NCI-H524 (cell line): ENCODE measurements at regions not wholly inside any gene's neighbourhood (a gene's known extent, or its start where the extent isn't known, plus 50 kb on each side); places are given as distances from the start of the nearest gene placed in this dataset.

ENCODE experiments used
- DNase-seq, 2 experiments: peaks; one replicate each; lab custom pipeline; 2025; lab: John Stamatoyannopoulos, UW

DNA sequence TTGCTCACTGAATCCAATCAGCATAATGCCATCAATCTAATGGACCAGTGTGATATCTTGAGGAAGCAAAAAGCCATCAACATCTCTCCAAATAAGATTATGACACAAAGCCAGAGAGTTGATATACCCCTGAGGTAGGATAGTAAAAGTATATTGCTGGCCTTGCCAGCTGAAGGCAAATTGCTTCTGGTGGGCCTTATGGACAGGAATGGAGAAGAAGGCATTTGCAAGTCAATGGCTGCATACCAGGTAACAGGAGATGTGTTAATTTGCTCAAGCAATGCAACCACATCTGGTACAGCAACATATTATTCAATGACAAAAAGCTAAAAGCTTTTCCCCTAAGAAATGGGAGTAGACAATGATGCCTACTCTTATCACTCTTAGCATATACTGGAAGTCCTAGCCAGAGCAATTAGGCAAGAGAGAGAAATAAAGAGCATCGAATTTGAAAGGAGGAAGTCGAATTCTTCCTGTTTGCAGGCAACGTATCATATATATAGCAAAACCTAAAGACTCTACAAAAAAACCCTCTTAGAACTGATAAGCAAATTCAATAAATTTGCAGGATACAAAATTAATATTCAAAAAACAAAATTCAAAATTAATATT is 216.1 kb upstream of the RASA1 start:
- DNase-seq, result no peak

DNA sequence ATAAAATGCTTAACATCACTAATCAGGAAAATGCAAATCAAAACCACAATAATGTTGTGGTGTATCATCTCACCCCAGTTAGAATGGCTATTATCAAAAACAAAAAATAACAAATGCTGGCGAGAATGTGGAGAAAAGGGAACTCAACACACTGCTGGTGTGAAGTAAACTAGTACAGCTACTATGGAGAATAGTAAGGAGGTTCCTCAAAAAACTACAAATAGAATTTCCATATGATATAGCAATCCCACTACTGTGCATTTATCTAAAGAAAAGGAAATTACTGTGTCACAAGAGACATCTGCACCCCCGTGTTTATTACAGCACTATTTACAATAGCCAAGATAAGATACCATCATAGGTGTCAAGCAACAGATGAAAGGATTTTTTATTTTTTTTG is 214.5 kb upstream of the RASA1 start:
- no peak for DNase-seq

DNA sequence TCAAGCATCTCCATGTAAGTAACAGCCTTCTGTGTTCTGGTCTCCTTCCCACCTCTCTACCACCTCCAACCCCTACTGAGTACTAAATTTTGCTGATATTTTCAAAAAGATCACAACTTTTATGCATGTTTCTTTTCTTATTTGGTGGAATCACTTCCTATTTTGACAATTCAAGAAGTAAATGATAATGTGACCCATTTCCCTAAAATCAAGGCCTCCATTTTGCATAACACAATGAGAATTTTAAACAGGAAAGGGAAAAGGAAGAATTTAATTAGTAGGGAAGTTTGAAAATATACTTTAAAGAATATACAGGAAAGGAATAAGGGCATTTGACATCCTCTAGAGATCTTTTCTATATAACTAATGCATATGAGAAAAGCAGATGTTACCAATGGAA is 212.9 kb upstream of the RASA1 start:
- DNase-seq, result no peak

DNA sequence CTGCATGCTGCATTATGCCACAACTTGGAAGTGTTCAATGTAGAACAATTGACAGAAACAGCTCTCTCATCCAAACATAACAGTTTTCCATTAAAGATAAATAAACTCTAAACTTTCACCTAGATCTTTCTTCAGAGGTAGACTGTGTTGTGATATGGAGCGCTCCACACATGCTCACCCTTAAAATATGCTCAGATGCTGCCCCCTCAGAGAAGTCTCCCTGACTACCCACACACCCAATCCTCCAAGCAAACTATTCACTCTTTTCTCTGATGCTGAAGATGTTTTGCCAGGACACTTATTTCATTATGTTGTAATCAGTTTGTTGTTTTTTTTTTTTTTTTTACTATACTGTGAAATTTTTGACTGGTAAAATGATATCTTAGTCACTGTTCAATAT is 206.6 kb upstream of the RASA1 start:
- DNase-seq, result no peak

DNA sequence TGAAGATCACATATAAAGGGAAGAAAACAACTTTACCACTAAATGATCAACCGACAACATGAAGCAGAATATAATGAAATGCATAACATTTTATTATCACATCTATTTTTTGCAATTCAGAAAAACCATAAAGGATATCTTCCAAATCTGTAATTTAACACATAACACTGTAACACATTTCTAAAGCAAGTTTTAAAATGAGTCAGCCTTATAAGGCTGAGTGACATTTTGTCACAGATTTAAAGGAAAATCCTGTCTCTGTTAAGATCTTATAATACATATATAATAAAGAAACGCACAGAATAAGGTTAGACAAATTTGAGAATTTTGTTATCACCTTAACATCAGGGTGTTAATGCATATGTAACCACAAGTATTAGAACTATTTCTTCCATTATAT is 198.4 kb upstream of the RASA1 start:
- no peak for DNase-seq

DNA sequence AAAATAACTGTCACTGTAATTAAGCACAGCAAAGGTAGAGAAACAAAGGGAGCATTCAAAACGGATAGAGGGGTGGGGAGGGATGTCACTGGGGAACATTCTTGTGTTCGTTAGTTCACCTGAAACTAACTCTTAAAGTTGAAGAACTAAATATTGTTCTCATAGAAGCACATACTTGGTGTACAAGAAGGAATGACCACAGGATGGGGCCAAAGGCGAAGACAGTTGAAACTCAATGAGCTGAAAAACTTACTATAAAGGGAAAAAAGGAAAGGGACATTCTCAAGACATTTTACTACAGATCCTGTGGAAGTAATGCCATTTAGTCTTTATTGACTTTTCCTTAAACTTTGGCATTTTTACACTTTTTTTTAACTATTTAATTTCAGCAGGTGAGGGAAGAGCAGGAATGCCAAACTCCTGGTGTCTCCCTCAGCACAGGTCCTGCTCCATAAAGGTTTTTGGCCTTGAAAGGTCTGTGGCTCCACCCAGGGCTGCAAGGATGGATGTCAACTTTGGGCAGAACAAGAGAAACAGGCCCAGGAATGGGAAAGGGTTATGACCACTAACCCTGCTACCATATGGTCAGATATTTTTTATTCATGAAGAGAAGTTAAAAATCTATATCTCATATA is 197.6 kb upstream of the RASA1 start:
- peak in 1 of 2 experiments; percentile 1 for DNase-seq

DNA sequence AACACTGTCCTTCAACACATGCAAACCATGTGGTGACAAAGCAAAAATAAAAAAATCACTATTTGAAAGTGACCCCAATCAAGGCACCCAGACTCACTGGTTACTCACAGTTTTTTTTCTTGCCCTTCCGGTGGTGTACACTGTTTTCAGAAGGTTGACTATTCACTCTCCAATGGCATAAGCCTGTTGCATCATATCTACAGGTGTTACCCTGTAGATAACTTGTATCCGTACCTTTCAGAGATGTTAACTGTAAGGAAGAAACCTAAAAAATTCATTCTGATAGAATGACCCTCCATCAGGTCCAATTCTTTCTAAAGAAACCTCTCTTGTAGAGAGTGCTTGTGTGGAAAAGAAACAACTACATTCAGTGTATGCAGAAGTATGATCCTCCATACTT is 193.6 kb upstream of the RASA1 start:
- no peak for DNase-seq

DNA sequence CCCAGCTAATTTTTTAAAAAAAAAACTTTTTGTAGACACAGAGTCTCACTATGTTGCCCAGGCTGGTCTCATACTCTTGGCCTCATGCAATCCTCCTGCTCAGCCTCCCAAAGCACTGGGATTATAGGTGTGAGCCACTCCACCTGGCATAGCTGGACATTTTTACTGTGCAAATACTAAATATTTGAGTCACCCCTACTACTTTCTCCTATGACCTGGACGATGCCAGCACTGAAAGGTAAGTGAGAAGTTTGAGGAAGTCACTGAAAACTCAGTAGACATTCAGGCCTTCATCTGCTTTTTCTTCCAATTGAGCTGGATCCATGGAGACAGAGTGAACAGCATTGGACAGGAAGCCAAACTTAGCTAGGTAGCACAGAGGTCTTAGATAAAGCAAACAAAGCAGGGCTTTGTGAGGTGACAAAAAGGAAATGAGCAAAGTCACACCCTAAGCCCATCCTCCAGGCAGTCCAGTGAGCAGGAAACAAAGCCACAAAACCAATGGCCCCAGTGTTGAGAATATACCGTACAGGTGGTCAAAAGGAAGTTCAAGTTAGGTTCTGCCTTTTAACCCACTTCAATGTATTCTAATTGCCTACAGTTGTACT is 192.6 kb upstream of the RASA1 start:
- DNase-seq, result no peak

DNA sequence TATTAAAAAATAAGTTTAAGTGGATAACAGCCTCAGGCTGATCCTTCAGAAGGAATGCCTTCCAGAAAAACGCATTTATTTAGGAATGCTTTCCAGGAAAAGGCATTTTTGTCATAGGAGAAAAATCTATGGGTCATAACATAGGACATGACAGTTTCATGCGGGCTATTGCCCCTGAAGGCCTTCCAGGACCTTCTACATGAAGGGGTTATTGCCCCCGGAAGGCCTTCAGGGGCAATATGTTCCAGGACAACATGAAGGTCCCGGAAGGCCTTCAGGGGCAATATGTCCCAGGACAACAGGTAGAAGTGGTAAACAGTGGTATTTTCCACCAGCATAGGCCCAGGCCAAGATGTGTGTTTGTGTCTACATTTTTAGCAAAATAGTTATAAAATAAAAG is 191.3 kb upstream of the RASA1 start:
- DNase-seq, result no peak

DNA sequence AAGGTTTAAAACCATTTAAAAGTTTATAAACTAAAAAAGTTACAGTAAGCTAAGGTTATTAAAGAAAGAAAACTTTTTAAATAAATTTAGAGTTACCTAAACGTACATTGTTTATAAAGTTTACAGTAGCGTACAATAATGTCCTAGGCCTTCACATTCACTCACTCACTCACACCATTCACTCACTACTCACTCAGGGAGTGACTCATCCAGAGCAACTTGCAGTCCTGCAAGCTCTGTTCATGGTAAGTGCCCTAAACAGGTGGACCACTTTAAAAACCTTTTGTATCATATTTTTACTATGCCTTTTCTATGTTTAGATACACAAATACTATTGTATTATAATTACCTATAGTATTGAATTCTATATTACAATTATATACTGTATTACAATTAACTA is 190.8 kb upstream of the RASA1 start:
- DNase-seq, result no peak

DNA sequence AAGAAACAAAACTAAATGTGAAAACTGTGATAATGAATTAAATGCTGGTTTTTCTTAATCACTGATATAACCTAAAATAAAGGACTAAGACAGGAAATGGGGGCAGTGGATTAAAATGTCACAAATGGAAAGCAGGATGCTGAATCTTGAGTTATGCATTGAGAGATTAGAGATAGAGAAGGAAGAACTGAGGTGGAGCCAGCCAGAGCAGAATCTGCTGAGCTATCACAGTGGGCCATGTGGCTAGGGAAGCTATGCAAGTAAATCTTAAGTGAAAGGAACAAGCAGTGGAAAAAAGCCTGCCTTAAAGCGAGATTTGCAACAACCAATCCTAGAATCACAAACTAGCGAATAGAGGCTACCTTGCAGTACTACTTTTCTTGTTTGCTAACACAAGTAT is 188.5 kb upstream of the RASA1 start:
- no peak for DNase-seq

DNA sequence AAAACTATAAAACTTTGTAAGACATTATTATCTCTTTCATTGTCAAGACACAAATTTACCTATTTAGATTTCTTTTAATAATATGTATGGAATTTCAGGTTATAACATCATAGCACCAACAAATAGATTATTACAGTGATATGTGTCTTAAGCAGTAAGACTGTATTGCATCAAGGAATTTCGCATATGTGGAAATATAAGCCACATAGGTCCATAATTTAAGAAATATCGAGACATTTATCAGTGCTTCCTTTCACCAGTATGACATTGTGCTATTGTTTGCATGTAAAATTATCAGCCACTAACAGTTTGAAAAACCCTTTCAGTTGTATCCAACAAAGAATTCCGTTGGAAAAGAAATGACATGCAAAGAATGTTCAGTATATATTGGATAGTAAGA is 186.7 kb upstream of the RASA1 start:
- DNase-seq, result no peak

DNA sequence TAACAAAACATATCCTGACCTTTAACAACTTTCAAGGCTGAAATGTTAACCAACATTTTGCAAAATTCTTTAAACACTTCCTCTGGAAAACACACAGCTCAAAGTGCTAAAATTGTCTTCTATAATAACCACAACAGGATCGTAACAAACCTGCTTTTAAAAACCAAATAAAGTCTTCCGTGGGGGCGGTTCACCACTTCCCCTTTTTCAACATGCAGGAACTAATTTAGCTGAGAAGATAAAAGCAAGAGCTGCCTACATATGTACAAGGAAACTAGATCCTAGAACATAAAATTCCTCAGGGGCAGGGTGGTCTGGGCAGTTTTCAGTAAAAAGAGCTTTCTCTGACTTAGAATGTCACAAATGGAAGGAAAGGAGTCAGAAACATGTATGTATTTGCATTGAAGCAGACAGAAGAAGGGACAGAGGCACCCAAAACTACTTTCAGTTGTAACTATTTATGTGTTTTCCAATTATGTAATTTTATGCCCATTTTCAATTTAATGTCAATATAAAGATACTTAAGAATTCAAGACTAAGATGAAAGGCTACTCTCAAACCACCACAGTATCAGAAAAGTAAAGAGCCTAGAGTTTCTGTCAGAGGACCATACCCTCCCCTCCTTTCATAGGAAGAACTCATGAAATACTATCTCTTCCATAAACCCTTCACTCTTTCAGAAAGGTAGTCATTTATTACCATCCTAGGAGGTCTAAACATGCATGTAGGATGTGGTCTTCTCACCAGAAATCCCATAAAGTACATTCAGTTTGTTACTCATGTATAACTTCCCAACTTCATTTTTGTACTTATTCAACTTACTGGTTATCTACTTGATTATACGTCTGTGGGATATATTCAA is 185.9 kb upstream of the RASA1 start:
- no peak for DNase-seq

DNA sequence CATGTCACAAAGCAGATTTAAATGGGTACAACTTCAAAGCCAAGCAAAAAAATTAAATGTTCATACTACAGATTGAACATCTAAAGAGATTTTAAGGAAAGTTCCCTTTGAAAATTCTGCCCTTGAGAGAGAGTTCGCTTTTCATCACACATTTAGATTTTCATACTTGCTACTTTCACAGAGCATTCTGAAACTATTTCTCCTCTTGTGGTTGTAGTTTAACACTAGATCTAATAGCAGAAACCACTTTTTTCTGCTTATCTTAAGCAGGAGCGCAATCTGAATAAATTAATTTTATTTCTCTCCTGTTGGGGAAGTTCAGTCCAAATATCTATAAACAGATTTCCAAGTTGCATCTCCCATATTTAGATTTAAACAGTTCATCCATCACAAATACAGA is 173.3 kb upstream of the RASA1 start:
- no peak for DNase-seq

DNA sequence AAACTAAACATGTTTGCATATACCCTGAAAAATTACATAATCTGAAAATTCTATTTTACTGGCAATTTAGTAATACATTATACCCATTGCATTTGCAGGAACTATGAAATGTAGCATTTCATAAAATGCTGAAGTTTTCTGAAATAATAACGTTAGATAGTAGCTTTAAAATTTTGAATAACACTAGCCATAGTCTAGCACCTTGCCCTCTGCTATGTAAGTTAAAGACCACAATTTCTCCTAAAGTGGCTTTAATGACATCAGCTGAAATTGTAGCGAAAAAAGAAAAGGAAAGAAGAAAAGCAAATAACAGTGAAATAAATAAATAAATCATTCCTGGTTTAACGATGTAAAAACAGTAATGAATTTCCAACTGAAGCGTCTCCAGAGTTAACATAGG is 172.8 kb upstream of the RASA1 start:
- no peak for DNase-seq

DNA sequence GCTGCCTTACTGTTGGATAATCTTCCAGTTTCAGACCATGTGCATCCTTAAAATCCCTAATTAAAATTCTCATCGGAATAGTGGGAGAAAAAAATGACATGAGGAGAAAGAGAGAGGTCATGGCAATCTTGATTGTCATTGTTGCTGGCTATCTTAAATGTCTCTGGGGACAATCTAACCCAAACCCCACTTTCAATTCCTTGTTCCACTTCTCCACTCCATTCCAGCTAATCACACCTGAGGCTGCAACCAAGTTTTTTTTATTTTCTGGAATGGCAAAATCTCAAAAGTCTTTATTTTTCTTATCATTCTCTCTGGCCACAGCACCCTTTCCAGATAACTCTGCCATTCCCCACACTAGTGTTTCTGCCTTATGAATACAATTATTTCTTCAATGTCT is 171.9 kb upstream of the RASA1 start:
- peak in 1 of 2 experiments; percentile 18 for DNase-seq

DNA sequence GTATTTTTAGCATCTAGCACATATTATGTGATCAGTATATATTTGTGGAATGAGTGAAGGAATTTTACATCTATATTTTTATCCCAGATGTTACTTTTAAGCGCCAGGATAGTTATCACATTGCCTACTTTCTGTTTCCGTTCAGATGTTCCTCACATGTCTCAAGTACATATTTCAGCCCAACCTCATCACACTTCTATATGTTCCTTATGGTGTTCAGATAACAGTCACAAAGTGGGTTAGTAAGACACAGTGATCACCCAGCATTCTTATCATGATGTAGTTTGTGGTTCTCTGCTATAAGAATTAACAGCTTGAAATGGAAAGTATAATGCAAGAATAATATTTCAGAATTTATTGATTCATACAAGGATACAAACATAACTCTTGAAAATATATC is 170.0 kb upstream of the RASA1 start:
- no peak for DNase-seq

DNA sequence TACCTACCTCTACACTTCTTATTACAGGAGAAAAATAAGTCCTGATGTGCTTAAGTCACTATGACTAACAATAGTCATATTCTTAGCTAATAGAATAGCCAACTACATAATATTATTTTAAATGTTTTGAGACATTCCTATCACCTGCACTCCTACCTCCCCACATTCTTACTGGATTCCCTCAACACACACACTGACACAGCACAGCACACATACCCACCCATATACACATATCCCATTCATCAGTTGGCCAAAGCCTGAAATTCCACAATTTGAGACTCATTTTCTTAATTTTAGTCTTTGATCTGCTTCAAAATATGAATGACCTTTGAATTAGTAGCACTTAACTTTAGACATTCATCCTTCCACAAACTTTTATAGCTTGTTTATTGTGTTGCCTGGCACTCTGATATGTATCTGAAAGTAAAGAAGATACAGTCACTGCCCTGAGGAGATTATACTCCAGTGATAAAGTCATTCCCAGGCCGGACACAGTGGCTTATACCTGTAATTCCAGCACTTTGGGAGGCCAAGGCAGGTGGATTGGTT is 168.3 kb upstream of the RASA1 start:
- DNase-seq, result no peak

DNA sequence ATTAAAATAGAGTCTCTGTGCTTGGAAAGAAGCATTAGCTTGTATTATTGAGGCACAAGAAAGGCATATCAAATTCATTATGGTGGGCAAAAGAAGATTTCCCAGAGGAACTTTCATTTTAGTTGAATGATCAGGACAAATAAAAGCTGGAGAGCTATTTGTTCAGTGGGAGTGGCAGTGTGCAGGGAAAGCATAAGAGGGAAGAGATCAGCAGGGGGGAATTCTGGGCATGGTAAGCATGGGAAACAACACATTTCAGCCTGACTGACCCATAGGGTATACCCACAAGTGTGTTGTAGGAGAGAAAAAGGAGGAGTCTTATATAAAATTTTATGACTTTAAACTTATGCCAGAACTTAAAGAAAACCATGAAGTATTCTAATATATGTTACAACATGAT is 167.7 kb upstream of the RASA1 start:
- DNase-seq, result no peak

DNA sequence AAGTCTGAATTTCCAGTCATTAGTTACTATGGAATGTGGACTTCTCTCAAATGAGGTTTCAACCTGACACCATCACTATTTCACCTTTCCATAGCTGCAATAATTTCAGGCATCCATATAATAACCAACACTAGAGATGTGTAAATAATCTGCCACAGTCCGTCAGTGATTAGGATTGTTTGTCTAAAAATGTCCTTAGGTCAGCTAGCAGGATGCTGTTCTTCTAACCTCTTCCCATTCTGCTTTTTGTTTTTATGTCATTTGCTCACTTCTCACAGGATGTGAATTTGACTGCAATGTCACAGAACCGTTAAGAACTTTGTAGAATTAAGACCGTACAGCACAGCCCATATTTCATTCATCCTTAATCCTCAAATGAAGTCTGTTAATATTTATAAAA is 166.4 kb upstream of the RASA1 start:
- no peak for DNase-seq

DNA sequence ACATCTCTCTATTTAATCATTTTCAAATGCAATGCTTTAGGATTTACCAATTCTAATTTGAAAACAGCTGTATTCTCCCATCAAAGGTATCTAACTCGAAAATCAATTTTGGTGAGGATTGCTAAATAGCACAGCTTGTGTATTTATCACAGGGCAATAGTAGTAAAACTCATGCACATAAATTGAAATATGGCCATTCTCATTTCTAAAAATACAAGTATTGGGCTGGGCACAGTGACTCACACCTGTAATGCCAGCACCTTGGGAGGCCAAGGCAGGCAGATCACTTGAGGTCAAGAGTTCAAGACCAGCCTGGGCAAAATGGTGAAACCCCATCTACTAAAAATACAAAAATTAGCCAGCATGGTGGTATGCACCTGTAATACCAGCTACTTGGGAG is 164.8 kb upstream of the RASA1 start:
- DNase-seq, result no peak

DNA sequence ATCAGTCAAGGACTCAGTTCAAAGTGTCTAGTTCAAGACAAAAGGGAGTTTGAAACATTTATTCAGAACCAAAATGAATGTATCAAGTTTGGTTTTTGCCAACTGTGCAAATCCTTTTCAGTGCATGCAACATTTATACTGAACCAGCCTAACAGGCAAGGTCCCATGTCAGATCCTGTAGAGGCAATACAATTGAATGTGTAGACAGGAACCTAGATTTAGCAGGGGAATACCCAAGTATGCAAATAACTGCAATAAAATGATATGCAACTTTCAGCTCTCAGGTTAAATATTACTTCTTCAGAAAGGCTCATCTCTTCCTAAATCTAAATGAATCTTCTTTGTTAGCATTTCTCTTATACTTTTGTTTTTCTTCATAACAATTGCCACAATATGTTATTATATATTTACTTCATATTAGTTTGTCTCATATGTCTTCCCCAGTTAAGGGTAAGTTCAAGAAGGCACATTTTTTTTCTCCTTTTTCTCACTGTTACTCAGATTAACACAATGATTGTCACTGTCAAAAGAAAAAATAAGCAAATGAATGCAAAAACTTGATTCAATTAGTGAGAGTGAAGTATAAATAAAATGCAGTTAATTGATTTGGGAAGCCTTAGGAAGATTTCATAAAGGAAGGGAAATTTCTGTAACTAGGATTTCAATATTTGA is 163.9 kb upstream of the RASA1 start:
- no peak for DNase-seq
